GM13976 (cell line): ENCODE measurements at regions not wholly inside any gene's neighbourhood (a gene's known extent, or its start where the extent isn't known, plus 50 kb on each side); places are given as distances from the start of the nearest gene placed in this dataset.

Experiments
- DNase-seq: peaks from one replicate; pipeline ENCODE4 v3.0.0; 2012; ENCODE audit warnings: low spot score
- in situ Hi-C: fragments of 300-500 bp; cut with MboI; formaldehyde crosslinking; loops from one replicate; pipeline ENCODE4 v1.12.0; 2022; ENCODE audit warnings: low sequenced_read_pairs, mixed read lengths, inconsistent platforms; ENCODE audit not compliant: unreplicated experiment
- TF ChIP-seq, protein P1 (sequence below): IDR thresholded peaks from 2 replicates; pipeline ENCODE4 v1.5.1; 2012; ENCODE audit warnings: borderline replicate concordance, mild to moderate bottlenecking; ENCODE audit not compliant: insufficient read depth; ENCODE audit errors: extremely low read depth, missing control alignments, control extremely low read depth

DNA sequence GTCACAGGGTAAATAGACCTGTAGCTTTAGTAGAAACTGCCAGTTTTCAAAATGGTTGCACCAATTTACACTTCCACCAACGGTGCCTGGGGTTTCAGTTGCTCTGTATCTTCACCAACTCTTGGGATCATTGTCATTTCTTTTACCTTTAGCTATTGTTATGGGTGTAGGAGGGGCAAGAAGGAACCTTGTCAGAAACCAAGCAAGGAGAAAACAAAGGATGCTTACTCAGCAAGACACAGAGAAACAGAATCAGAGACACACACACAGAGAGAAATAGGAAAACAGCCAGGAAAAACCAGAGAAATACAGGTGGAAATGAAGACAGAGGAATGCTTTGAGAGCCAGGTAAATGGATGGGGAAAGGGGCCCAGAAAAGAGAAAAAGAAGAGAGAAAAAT, 367.6 kb downstream of the MIAT start:
- in situ Hi-C loops = no loop called here
- no peak for DNase-seq
- TF ChIP-seq, protein P1, sequence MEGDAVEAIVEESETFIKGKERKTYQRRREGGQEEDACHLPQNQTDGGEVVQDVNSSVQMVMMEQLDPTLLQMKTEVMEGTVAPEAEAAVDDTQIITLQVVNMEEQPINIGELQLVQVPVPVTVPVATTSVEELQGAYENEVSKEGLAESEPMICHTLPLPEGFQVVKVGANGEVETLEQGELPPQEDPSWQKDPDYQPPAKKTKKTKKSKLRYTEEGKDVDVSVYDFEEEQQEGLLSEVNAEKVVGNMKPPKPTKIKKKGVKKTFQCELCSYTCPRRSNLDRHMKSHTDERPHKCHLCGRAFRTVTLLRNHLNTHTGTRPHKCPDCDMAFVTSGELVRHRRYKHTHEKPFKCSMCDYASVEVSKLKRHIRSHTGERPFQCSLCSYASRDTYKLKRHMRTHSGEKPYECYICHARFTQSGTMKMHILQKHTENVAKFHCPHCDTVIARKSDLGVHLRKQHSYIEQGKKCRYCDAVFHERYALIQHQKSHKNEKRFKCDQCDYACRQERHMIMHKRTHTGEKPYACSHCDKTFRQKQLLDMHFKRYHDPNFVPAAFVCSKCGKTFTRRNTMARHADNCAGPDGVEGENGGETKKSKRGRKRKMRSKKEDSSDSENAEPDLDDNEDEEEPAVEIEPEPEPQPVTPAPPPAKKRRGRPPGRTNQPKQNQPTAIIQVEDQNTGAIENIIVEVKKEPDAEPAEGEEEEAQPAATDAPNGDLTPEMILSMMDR = no peak

DNA sequence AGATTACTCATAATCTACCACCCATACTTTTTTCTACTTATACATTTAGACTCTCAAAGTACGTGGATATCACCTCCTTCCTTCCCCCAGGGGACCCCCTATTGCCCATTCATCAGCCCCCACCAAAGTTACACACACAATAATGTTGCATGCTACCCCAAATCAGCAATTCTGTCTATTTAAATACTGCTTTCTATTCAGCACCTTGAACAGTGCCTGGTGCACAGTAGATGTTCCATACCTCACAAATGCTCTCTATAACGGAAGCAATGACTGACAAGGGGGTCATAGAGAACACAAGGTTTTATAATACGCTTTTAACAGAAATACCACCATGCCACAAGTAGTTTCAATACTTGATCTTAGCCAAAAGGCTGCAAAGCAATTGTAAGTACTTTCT, 370.7 kb downstream of the MIAT start:
- no peak for DNase-seq
- in situ Hi-C loops = no loop called here
- TF ChIP-seq, protein P1 = no peak

DNA sequence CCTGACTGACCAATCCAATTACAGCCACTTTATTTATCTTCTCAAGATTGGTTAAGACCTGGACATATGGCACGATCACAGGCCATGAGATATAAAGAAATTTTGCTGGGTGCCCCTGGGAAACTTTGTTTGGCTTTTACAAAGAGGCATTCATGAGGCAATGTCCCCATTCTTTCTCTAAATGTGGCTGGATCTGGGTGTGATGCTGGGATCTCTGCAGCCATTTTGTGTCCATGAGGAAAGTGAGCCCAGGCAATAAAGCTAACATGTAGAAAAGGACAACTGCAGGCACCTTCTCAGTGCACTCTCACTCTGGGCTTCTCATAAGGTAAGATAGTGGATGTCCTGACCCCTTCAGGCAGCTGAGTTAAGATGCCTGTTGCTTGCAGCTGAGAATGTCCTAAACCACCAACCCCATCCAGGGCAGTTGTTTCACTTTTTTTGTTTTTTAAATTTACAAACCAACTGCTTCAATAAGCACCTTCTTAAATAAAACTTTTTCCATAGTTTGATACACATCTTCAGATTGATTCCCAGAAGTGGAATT, 372.3 kb downstream of the MIAT start:
- TF ChIP-seq, protein P1 = no peak
- no peak for DNase-seq

DNA sequence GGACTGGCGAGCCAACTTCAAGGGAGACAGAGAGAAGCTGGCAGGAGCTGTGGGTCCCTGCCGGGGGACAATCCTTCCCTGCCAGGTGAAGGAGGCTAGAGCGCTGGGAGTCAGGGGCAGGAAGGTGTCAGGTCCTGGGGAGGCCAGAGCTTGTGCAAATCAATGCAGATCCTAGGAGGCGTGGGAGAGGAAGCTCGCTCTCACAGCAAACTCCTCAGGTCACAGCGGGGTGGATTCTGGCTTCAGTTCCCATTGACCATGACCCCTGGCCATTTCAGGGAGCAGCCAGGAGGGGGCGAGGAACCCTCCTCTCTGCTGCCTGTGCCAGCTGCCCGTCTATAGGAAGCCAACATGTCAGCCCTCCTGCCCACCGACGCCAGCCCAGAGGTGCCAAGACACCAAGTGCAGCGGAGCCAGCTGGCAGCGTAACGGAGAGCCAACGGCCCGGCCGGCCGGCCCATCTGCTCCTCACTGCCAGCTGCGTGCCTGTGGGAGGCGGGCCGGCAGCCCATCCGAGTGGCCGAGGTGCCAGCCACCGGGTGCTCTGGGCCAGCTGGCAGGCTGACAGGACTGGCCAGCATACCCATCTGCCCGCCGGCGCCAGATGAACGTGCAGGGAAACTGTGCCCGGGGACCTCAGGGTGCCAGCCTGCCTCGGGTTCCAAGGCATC, 374.8 kb downstream of the MIAT start:
- no peak for DNase-seq
- TF ChIP-seq, protein P1 = no peak
- in situ Hi-C loops = no loop called here

More for the DNA sequence above, 372.3 kb downstream of the MIAT start:
- in situ Hi-C loops = no loop called here

DNA sequence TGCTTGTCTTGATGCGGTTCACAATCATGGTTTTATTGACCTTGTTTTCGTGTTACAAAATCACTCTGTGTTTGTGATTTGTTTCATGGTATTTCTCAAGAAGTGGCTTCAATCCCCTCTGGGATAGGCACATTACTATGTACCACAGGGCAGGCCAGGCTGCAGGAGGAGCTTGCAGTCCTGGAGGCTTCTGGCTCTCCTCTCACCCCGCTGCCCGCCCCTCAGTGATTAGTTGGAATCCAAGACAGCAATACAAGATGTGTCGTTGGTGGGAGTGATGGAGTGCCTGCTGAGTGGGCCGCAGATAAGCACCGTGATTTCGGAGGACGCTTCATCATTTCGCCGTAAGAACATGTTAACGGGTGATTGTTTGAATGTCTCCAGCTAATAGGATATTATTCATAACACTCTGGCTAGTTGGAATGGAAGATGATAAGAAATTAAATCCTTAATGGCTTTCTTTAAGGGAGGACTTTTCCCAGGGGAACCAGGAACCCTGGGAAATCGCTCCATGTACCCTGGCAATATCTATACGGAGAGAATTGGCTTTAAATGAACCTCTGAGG, 384.4 kb downstream of the MIAT start:
- DNase-seq = no peak
- in situ Hi-C loops = no loop called here
- TF ChIP-seq, protein P1 = no peak

DNA sequence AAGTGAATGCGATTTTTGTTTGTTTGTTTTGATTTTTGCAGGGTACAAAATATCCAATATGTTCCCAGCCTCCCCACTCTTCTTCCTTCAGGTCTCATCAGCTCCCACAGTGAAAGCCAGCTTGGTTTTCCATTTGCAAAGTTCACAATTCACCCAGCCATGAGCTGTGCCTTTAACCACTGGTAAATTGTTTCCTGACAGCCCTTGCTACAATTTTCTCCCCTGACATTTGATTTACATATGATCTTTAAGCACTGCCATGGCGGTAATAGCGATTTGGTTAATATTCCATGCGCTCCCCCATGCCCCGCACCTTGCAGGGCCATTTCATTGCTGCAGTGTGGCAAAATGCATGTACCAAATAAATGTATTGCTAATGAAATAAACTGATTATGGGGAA, 385.9 kb downstream of the MIAT start:
- in situ Hi-C loops = no loop called here
- DNase-seq = no peak
- TF ChIP-seq, protein P1 = no peak
